ENCODE measurements at regions not wholly inside any gene's neighbourhood (a gene's known extent, or its start where the extent isn't known, plus 50 kb on each side); places are given as distances from the start of the nearest gene placed in this dataset.
"Not testable (repeated sequence)": the region's sequence is repeated elsewhere in the genome, so short reads cannot be mapped to it uniquely, and the experiment has no call there.

DNA sequence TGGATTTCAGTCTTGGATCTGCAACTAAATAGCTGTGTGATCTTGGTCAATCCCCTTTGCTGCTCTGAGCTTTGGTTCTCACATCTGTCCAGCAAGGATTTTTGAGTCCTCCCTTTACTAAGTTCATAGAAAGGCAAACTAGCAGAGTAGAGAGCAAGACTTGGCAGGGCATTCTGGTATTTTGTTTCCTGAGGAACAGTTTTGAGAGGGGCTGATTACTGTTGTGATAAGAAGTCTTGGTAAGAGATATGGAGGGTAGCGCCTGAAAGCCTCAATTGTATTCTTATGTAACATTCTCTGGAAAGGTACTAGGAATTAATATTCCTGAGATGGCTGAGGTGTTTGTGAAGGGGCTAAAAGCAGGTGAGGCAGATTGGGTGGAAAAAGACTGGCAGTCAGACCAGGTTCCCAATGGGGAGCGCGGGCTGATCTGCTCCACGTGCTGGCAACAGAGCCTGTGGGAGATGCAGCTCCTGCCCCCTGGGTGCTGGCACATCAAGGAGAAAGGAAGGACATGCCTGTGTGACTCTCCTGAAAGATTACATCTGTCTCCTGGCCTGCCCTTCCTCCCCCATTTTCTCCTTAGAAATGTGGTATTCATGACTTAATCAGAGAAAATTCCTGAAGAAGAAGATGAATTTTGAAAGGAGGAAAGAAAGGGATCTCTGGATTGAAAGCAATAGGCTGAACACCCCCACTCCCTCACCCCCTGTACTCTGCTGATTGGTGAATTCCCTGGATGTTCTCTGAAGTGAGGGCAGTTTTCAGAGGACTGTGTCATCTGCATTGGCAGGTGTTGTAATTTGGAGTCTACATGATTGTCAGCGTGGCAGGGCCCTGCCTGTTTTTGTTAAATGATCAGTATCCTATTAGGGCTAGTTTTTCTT lies 94.0 kb downstream of the SRGAP2 start:
- H3K27ac ChIP-seq (ENCODE audit: extremely low read length, insufficient read depth, low read length); H2AFZ ChIP-seq (ENCODE audit: low read length); CTCF ChIA-PET (ENCODE audit: low intra/inter-chr PET ratio, low total read pairs); H3K9me3 ChIP-seq (ENCODE audit: low read length); H4K20me1 ChIP-seq (ENCODE audit: insufficient read depth, low read length); H3K79me2 ChIP-seq (ENCODE audit: insufficient read depth, low read length); BruUV-seq (replicated peaks); FAIRE-seq; H3K9ac ChIP-seq (ENCODE audit: insufficient read depth, low read depth, low read length); ATAC-seq; H3K4me3 ChIP-seq (replicated peaks in 1 of 3; ENCODE audit: insufficient read depth in 1 of 3, low read depth in 2 of 3, low read length in 3 of 3); POLR2A ChIA-PET; H3K4me2 ChIP-seq (ENCODE audit: low read depth, low read length); DNase-seq (ENCODE audit: low spot score); H3K27me3 ChIP-seq (ENCODE audit: control insufficient read depth in 1 of 2, insufficient read depth in 2 of 2, low read length in 2 of 2); intact Hi-C loops (cut with micrococcal nuclease; ENCODE audit: unreplicated experiment); H3K36me3 ChIP-seq (replicated peaks in 1 of 2; ENCODE audit: control insufficient read depth in 1 of 2, insufficient read depth in 2 of 2, low read length in 2 of 2); H3K4me1 ChIP-seq (ENCODE audit: insufficient read depth, low read length); in situ Hi-C loops (cut with HindIII; ENCODE audit: extremely low pct_ligation_motif_present, low pct_unique_long_range_greater_than_20kb): not testable (repeated sequence)
- WGBS (ENCODE audit: low lambda C conversion rate): no CpG with 5 or more reads among the region's 5 CpGs

DNA sequence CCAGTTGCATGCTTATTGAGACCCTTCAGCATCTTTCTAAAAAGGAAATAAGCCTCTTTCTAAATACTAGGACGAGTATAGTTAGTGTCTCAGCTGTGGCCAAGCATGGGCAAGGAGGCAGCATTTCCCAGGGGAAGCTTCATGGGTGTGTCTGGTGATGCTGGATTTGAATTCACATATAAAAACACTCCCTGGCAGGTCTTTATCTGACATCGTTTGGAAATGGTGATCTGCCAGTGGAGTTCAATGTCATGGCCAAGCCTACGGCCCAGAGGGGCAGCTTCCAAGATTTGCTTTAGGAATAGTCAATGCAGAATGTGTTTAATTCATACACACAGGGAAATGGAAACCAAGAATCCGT lies 94.7 kb downstream of the SRGAP2 start:
- H3K4me3 ChIP-seq (replicated peaks in 1 of 3; ENCODE audit: insufficient read depth in 1 of 3, low read depth in 2 of 3, low read length in 3 of 3); H3K27me3 ChIP-seq (ENCODE audit: control insufficient read depth in 1 of 2, insufficient read depth in 2 of 2, low read length in 2 of 2); H3K9me3 ChIP-seq (ENCODE audit: low read length); H3K79me2 ChIP-seq (ENCODE audit: insufficient read depth, low read length); FAIRE-seq; BruUV-seq (replicated peaks); H3K4me1 ChIP-seq (ENCODE audit: insufficient read depth, low read length); H4K20me1 ChIP-seq (ENCODE audit: insufficient read depth, low read length); H3K9ac ChIP-seq (ENCODE audit: insufficient read depth, low read depth, low read length); CTCF ChIA-PET (ENCODE audit: low intra/inter-chr PET ratio, low total read pairs); ATAC-seq; in situ Hi-C loops (cut with HindIII; ENCODE audit: extremely low pct_ligation_motif_present, low pct_unique_long_range_greater_than_20kb); H3K36me3 ChIP-seq (replicated peaks in 1 of 2; ENCODE audit: control insufficient read depth in 1 of 2, insufficient read depth in 2 of 2, low read length in 2 of 2); DNase-seq (ENCODE audit: low spot score); intact Hi-C loops (cut with micrococcal nuclease; ENCODE audit: unreplicated experiment); H3K4me2 ChIP-seq (ENCODE audit: low read depth, low read length); H3K27ac ChIP-seq (ENCODE audit: extremely low read length, insufficient read depth, low read length); POLR2A ChIA-PET; H2AFZ ChIP-seq (ENCODE audit: low read length): not testable (repeated sequence)
- 89% methylated on average over 1 of the region's 4 CpGs for WGBS (ENCODE audit: low lambda C conversion rate)

All from HepG2 (cell line).